Esophagus squamous epithelium (tissue), 5 donors: ENCODE measurements at regions not wholly inside any gene's neighbourhood (a gene's known extent, or its start where the extent isn't known, plus 50 kb on each side); places are given as distances from the start of the nearest gene placed in this dataset.

Experiments used
- DNase-seq: peaks from one replicate; lab custom pipeline; 2025; lab: John Stamatoyannopoulos, UW
- H3K27ac ChIP-seq, 4 donors: fragments of 200-600 bp; sonication (generic); one replicate each; pipeline ENCODE4 v1.5.1; 2016 to 2019; ENCODE audit warnings: mild to moderate bottlenecking in 1 of 4
- H3K27me3 ChIP-seq, 4 donors: fragments of 200-600 bp; sonication (generic); 1 replicate in 3 of 4; 2 replicates in 1 of 4; pipeline versions ENCODE4 v1.5.1 to v1.6.0; 2017 to 2021; ENCODE audit warnings: antibody characterized with exemption in 1 of 4
- H3K36me3 ChIP-seq, 3 donors: fragments of 200-600 bp; sonication (generic); one replicate each; pipeline ENCODE4 v1.5.1; 2016 to 2019
- H3K4me1 ChIP-seq, 3 donors: fragments of 200-600 bp; sonication (generic); one replicate each; pipeline ENCODE4 v1.5.1; 2017 to 2019
- H3K4me3 ChIP-seq, 4 donors: fragments of 200-600 bp; sonication (generic); 1 replicate in 3 of 4; 2 replicates in 1 of 4; pipeline ENCODE4 v1.5.1; 2016 to 2019; ENCODE audit warnings: mild to moderate bottlenecking in 2 of 4, moderate library complexity in 1 of 4
- H3K9me3 ChIP-seq, 3 donors: fragments of 200-600 bp; sonication (generic); one replicate each; pipeline ENCODE4 v1.5.1; 2016 to 2019
- POLR2A ChIP-seq, 4 donors: fragments of 450-650 bp; IDR thresholded peaks; one replicate each; pipeline ENCODE4 v1.6.1; 2017; ENCODE audit warnings: antibody characterized with exemption in 4 of 4, mild to moderate bottlenecking in 4 of 4, moderate library complexity in 3 of 4
- WGBS, 2 donors: methylation state at CpG; one replicate each; pipeline ENCODE4 v1.1.5; 2018; 5-methylcytosine and 5-hydroxymethylcytosine counted together
- intact Hi-C: fragments of 100-400 bp; cut with DNase I; formaldehyde crosslinking; loops from one replicate; pipeline ENCODE4 v1.15.0; 2022
- TF ChIP-seq, protein P1 (sequence below), 6 experiments: fragments of 450-650 bp in 4 of 6; fragments of 200-600 bp in 2 of 6; sonication (generic) in 2 of 6; IDR thresholded peaks; one replicate each; pipeline ENCODE4 v1.5.1; 2016 to 2019; ENCODE audit warnings: antibody characterized with exemption in 6 of 6, mild to moderate bottlenecking in 4 of 6, moderate library complexity in 4 of 6
- donor health status: DM: yes; HTN: yes; CAD: no.

GRCh38 chr5:176162888-176163287, 75.3 kb upstream of the SIMC1 start:
- Histone ChIP-seq H3K9me3 (no peaks in the 10 kb centered on the region), H3K27ac (no peak overlapping the region), H3K4me3 (no peak overlapping the region), H3K4me1 (no peaks in the 10 kb centered on the region), H3K27me3 (peaks cover 0 to 65% (median 0%) of the 10 kb centered on the region in 4 donors), H3K36me3 (no peaks in the 10 kb centered on the region)
- WGBS, 2 donors, result 79 to 82% methylated on average over 4 of the region's 4 CpGs
- DNase-seq, result no peak
- TF ChIP-seq, protein P1, sequence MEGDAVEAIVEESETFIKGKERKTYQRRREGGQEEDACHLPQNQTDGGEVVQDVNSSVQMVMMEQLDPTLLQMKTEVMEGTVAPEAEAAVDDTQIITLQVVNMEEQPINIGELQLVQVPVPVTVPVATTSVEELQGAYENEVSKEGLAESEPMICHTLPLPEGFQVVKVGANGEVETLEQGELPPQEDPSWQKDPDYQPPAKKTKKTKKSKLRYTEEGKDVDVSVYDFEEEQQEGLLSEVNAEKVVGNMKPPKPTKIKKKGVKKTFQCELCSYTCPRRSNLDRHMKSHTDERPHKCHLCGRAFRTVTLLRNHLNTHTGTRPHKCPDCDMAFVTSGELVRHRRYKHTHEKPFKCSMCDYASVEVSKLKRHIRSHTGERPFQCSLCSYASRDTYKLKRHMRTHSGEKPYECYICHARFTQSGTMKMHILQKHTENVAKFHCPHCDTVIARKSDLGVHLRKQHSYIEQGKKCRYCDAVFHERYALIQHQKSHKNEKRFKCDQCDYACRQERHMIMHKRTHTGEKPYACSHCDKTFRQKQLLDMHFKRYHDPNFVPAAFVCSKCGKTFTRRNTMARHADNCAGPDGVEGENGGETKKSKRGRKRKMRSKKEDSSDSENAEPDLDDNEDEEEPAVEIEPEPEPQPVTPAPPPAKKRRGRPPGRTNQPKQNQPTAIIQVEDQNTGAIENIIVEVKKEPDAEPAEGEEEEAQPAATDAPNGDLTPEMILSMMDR (IDR thresholded peaks at IDR 0.05), result no peak
- no peak for TF ChIP-seq POLR2A (IDR thresholded peaks at IDR 0.05)
- intact Hi-C loops, result no loop called here

GRCh38 chr5:176166427-176166826, 71.8 kb upstream of the SIMC1 start:
- peaks cover 0 to 48% (median 0%) of the 10 kb centered on the region in 4 donors for H3K27me3 ChIP-seq
- no peak overlapping the region for H3K27ac ChIP-seq
- H3K9me3 ChIP-seq, result no peaks in the 10 kb centered on the region
- H3K4me1 ChIP-seq, result no peaks in the 10 kb centered on the region
- no peaks in the 10 kb centered on the region for H3K36me3 ChIP-seq
- no peak for TF ChIP-seq POLR2A (IDR thresholded peaks at IDR 0.05)
- TF ChIP-seq, protein P1 (IDR thresholded peaks at IDR 0.05), result no peak
- H3K4me3 ChIP-seq, result no peak overlapping the region
- intact Hi-C loops, result no loop called here
- 36 to 53% methylated on average over 4 of the region's 4 CpGs for WGBS, 2 donors
- DNase-seq, result no peak

DNA sequence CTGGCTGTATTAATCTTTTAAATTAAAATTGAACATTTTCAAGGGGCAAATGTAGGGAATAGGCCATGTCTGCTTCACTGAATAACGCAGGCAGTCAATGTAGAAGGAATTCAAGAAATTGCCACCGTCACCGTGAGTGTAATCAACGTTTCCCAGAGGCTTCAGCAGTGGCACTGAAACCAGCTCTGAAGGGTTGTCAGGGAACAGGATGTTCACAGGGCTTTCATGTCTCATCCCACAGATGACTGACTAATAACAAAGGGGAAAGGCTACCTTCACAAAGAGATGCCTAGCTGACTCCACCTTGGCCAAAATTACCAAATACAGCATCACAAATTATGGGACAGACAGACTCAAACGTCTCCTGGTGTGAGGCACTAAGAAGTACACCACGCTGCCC, 70.4 kb upstream of the SIMC1 start:
- 33 to 37% methylated on average over 6 of the region's 6 CpGs for WGBS, 2 donors
- no peak for TF ChIP-seq POLR2A (IDR thresholded peaks at IDR 0.05)
- TF ChIP-seq, protein P1 (IDR thresholded peaks at IDR 0.05), result no peak

GRCh38 chr5:176169393-176170063, 68.7 kb upstream of the SIMC1 start:
- Histone ChIP-seq H3K27me3 (peaks cover 0 to 31% (median 0%) of the 10 kb centered on the region in 4 donors), H3K27ac (no peak overlapping the region), H3K36me3 (no peaks in the 10 kb centered on the region), H3K9me3 (no peaks in the 10 kb centered on the region), H3K4me3 (no peak overlapping the region), H3K4me1 (no peaks in the 10 kb centered on the region)
- intact Hi-C loops, result no loop called here
- no peak for DNase-seq
- TF ChIP-seq, protein P1 (IDR thresholded peaks at IDR 0.05), result no peak
- TF ChIP-seq POLR2A (IDR thresholded peaks at IDR 0.05), result no peak
- 32 to 47% methylated on average over 3 of the region's 3 CpGs for WGBS, 2 donors

More for the DNA sequence above, 70.4 kb upstream of the SIMC1 start:
- no peaks in the 10 kb centered on the region for H3K9me3 ChIP-seq
- no peak for DNase-seq
- no peaks in the 10 kb centered on the region for H3K4me1 ChIP-seq
- H3K27me3 ChIP-seq, result peaks cover 0 to 37% (median 0%) of the 10 kb centered on the region in 4 donors
- H3K36me3 ChIP-seq, result no peaks in the 10 kb centered on the region
- H3K27ac ChIP-seq, result no peak overlapping the region
- H3K4me3 ChIP-seq, result no peak overlapping the region
- intact Hi-C loops, result no loop called here

GRCh38 chr5:176170084-176170483, 68.1 kb upstream of the SIMC1 start:
- H3K27me3 ChIP-seq, result peaks cover 0 to 33% (median 0%) of the 10 kb centered on the region in 4 donors

More at GRCh38 chr5:176170084-176170483, 68.1 kb upstream of the SIMC1 start:
- Histone ChIP-seq H3K9me3 (no peaks in the 10 kb centered on the region), H3K4me3 (no peak overlapping the region), H3K27ac (no peak overlapping the region), H3K36me3 (no peaks in the 10 kb centered on the region), H3K4me1 (no peaks in the 10 kb centered on the region)
- intact Hi-C loops, result no loop called here
- DNase-seq, result no peak
- TF ChIP-seq, protein P1 (IDR thresholded peaks at IDR 0.05), result no peak
- TF ChIP-seq POLR2A (IDR thresholded peaks at IDR 0.05), result no peak
- WGBS, 2 donors, result 28 to 33% methylated on average over 2 of the region's 2 CpGs
